Hepatocyte (in vitro differentiated cells): ENCODE measurements at regions not wholly inside any gene's neighbourhood (a gene's known extent, or its start where the extent isn't known, plus 50 kb on each side); places are given as distances from the start of the nearest gene placed in this dataset.

Source experiments
- CTCF ChIP-seq: fragments of 200-600 bp; sonication (generic); IDR thresholded peaks from 2 replicates; pipeline ENCODE4 v1.5.1; 2016; ENCODE audit warnings: antibody characterized with exemption, mild to moderate bottlenecking; ENCODE audit not compliant: poor library complexity
- EZH2 ChIP-seq: fragments of 200-600 bp; sonication (generic); IDR thresholded peaks from 2 replicates; pipeline ENCODE4 v1.6.1; 2016; ENCODE audit warnings: antibody characterized with exemption, mild to moderate bottlenecking, borderline replicate concordance
- EZH2phosphoT487 ChIP-seq: fragments of 200-600 bp; sonication (generic); IDR thresholded peaks from one replicate; pipeline ENCODE4 v1.6.1; 2018; ENCODE audit warnings: antibody characterized with exemption, mild to moderate bottlenecking, low read depth, moderate library complexity; ENCODE audit not compliant: unreplicated experiment, severe bottlenecking

- no peak for TF ChIP-seq CTCF
- TF ChIP-seq EZH2phosphoT487, result no peak
- no peak for TF ChIP-seq EZH2
Observed at GRCh38 chr3:181230258-181230657, 240.7 kb upstream of the DNAJC19 start.
